GM12891 (cell line): ENCODE measurements at regions not wholly inside any gene's neighbourhood (a gene's known extent, or its start where the extent isn't known, plus 50 kb on each side); places are given as distances from the start of the nearest gene placed in this dataset.

Experiments used
- POLR2A ChIP-seq: IDR thresholded peaks from 2 replicates; pipeline ENCODE4 v1.6.1; 2011; ENCODE audit warnings: low read depth, low read length, control low read depth
- POLR2AphosphoS5 ChIP-seq: IDR thresholded peaks from 2 replicates; pipeline ENCODE4 v1.6.1; 2011; ENCODE audit warnings: low read depth, low read length, control low read depth
- SPI1 ChIP-seq: IDR thresholded peaks from 2 replicates; pipeline ENCODE4 v1.6.1; 2011; ENCODE audit warnings: low read depth, low read length, control low read depth
- TAF1 ChIP-seq: IDR thresholded peaks from 2 replicates; pipeline ENCODE4 v1.6.1; 2011; ENCODE audit warnings: low read depth, low read length, control low read depth

DNA sequence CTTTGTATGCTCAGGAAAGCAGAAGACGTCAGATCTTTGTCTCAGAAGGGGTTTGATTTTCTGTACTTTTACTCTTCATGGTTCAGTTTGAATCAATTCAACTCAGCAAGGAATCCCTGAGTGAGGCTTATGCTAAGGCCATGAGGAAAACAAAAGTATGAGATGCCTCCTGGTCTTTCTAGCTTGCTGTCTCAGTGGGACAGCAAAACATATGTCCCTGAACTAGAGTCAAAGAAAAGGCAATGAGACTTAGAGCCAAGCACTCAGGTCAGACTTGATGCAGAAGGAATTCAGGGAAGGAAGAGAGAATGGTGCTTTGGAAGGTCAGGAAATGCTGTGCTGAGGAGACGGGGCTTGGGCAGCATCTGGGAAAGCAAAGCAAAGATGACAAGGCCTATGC, 236.2 kb upstream of the SFRP2 start:
- TF ChIP-seq POLR2A: no peak
- no peak for TF ChIP-seq TAF1
- no peak for TF ChIP-seq POLR2AphosphoS5
- TF ChIP-seq SPI1: no peak
